Gastrocnemius medialis (tissue), 4 donors: ENCODE measurements at regions not wholly inside any gene's neighbourhood (a gene's known extent, or its start where the extent isn't known, plus 50 kb on each side); places are given as distances from the start of the nearest gene placed in this dataset.

ENCODE experiments used
- POLR2A ChIP-seq, 2 donors: fragments of 450-650 bp; IDR thresholded peaks; one replicate each; pipeline ENCODE4 v1.6.1; 2017; ENCODE audit warnings: antibody characterized with exemption in 2 of 2, mild to moderate bottlenecking in 2 of 2, moderate library complexity in 2 of 2
- TF ChIP-seq, protein P1 (sequence below), 5 experiments: fragments of 450-650 bp in 3 of 5; fragments of 200-600 bp in 2 of 5; sonication (generic) in 2 of 5; IDR thresholded peaks in 4 of 5; conservative IDR thresholded peaks in 1 of 5; 1 replicate in 4 of 5; 2 replicates in 1 of 5; pipeline ENCODE4 v1.5.1; 2016 to 2019; ENCODE audit warnings: antibody characterized with exemption in 5 of 5, mild to moderate bottlenecking in 3 of 5, moderate library complexity in 3 of 5

DNA sequence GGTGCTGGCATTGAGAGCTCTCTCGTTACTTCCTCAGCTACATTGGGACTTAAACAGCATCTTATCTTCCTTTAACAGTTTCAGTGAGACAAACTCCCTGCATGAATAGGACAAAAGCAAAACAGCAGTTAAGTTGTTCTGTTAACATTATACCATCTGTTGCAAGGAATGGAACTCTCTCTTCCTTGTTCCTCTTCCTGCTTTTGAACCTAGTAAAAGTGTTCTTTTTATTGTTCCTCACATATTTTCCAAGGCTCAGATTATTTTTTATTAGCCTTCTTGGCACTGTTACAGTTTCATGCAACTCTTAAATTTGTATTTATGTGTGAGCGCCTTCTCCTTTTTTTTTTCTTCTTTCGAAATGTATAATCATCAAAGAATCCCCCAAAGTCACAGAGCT lies 202.6 kb upstream of the UFM1 start:
- TF ChIP-seq, protein P1, sequence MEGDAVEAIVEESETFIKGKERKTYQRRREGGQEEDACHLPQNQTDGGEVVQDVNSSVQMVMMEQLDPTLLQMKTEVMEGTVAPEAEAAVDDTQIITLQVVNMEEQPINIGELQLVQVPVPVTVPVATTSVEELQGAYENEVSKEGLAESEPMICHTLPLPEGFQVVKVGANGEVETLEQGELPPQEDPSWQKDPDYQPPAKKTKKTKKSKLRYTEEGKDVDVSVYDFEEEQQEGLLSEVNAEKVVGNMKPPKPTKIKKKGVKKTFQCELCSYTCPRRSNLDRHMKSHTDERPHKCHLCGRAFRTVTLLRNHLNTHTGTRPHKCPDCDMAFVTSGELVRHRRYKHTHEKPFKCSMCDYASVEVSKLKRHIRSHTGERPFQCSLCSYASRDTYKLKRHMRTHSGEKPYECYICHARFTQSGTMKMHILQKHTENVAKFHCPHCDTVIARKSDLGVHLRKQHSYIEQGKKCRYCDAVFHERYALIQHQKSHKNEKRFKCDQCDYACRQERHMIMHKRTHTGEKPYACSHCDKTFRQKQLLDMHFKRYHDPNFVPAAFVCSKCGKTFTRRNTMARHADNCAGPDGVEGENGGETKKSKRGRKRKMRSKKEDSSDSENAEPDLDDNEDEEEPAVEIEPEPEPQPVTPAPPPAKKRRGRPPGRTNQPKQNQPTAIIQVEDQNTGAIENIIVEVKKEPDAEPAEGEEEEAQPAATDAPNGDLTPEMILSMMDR (IDR thresholded peaks at IDR 0.05 in 4 of 5, conservative IDR thresholded peaks at IDR 0.05 in 1 of 5): no peak
- no peak for TF ChIP-seq POLR2A (IDR thresholded peaks at IDR 0.05)
